Posterior vena cava (tissue), 2 donors: ENCODE measurements at regions not wholly inside any gene's neighbourhood (a gene's known extent, or its start where the extent isn't known, plus 50 kb on each side); places are given as distances from the start of the nearest gene placed in this dataset.

Experiments used
- DNase-seq: peaks from one replicate; pipeline ENCODE4 v3.0.0-alpha.2; 2020; ENCODE audit warnings: low spot score
- intact Hi-C, 2 donors: fragments of 100-400 bp; cut with DNase I; formaldehyde crosslinking; loops; one replicate each; pipeline versions ENCODE4 v1.14.1 to v1.14.2; 2022 to 2023
- donor health status: DM: yes; HTN: yes; CAD: no.
- donor health status: DM: yes; HTN: yes; CAD: no.

- no peak for DNase-seq
- intact Hi-C loops = no loop called here
These were observed 148.8 kb downstream of the ARL4C start for GRCh38 chr2:234348081-234348480.

GRCh38 chr2:234345921-234346320 is 151.0 kb downstream of the ARL4C start:
- DNase-seq = no peak
- intact Hi-C loops = no loop called here

GRCh38 chr2:234344012-234344411 is 152.9 kb downstream of the ARL4C start:
- intact Hi-C loops = no loop called here
- DNase-seq = no peak

GRCh38 chr2:234343372-234343771 is 153.5 kb downstream of the ARL4C start:
- intact Hi-C loops = no loop called here
- no peak for DNase-seq

- DNase-seq = no peak
- intact Hi-C loops = no loop called here
These were observed 155.4 kb downstream of the ARL4C start for GRCh38 chr2:234341306-234341985.

GRCh38 chr2:234339501-234339900 is 157.4 kb downstream of the ARL4C start:
- no peak for DNase-seq
- intact Hi-C loops = no loop called here

- DNase-seq = no peak
- intact Hi-C loops = no loop called here
These were observed 157.9 kb downstream of the ARL4C start for GRCh38 chr2:234339011-234339410.

- intact Hi-C loops = no loop called here
These were observed 161.1 kb downstream of the ARL4C start for GRCh38 chr2:234335661-234336228.

GRCh38 chr2:234334756-234335155 is 162.1 kb downstream of the ARL4C start:
- intact Hi-C loops = no loop called here

More at GRCh38 chr2:234335661-234336228, 161.1 kb downstream of the ARL4C start:
- peak; percentile 95 for DNase-seq

GRCh38 chr2:234334151-234334550 is 162.7 kb downstream of the ARL4C start:
- no peak for DNase-seq
- intact Hi-C loops = no loop called here

More at GRCh38 chr2:234334756-234335155, 162.1 kb downstream of the ARL4C start:
- no peak for DNase-seq

- intact Hi-C loops = no loop called here
- DNase-seq = no peak
These were observed 163.4 kb downstream of the ARL4C start for GRCh38 chr2:234333168-234334130.

- no peak for DNase-seq
These were observed 164.9 kb downstream of the ARL4C start for GRCh38 chr2:234331966-234332365.

GRCh38 chr2:234331566-234331965 is 165.3 kb downstream of the ARL4C start:
- DNase-seq = no peak
- intact Hi-C loops = no loop called here

More at GRCh38 chr2:234331966-234332365, 164.9 kb downstream of the ARL4C start:
- intact Hi-C loops = no loop called here

GRCh38 chr2:234330902-234331301 is 166.0 kb downstream of the ARL4C start:
- no peak for DNase-seq
- intact Hi-C loops = no loop called here

GRCh38 chr2:234329202-234329960 is 167.5 kb downstream of the ARL4C start:
- DNase-seq = no peak
- intact Hi-C loops = no loop called here

- DNase-seq = no peak
- intact Hi-C loops = no loop called here
These were observed 168.4 kb downstream of the ARL4C start for GRCh38 chr2:234328444-234328990.

- no peak for DNase-seq
- intact Hi-C loops = no loop called here
These were observed 170.2 kb downstream of the ARL4C start for GRCh38 chr2:234326694-234327093.

- intact Hi-C loops = no loop called here
- DNase-seq = no peak
These were observed 172.8 kb downstream of the ARL4C start for GRCh38 chr2:234324116-234324515.
